ENCODE measurements at regions not wholly inside any gene's neighbourhood (a gene's known extent, or its start where the extent isn't known, plus 50 kb on each side); places are given as distances from the start of the nearest gene placed in this dataset.
"Not testable (repeated sequence)": the region's sequence is repeated elsewhere in the genome, so short reads cannot be mapped to it uniquely, and the experiment has no call there.

DNA sequence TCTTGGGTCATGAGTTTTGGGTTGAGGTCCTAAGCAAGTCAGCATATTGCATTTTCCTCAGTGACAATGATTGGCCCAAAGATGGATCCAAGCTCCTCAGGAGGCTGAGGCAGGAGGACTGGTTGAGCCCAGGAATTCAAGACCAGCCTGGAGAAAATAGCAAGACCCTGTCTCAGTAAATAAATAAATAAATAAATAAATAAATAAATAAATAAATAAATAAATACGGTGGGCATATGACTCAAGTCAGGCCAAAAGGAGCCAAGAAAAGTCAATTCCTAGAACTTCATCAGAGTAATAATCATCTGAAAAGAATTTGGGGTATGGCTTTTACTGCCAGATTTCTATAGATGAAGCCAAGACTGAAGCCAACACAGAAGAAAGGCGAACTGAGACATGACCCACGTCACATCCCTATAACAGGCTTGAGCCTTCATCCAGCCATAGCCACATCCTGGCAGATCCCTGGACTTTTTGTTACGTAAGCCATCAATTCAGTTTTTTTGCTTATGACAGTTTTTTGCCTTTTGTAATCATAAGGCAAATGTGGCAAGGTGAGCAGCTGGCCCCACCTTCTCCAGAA lies 88.5 kb upstream of the NFASC start:
- Histone ChIP-seq H3K4me2 (ENCODE audit: low read length) (no peak overlapping the region), H3K27ac (ENCODE audit: low read depth, low read length) (no peak overlapping the region), H3K27me3 (ENCODE audit: insufficient read depth, low read length) (peaks cover 5% of the 10 kb centered on the region; the same call in 1 of the 2 replicates), H3K9me3 (ENCODE audit: control insufficient read depth in 1 of 2, insufficient read depth in 1 of 2, low read depth in 1 of 2, low read length in 2 of 2) (no peaks in the 10 kb centered on the region), H3K9ac (ENCODE audit: low read length) (no peak overlapping the region), H3K4me1 (ENCODE audit: control insufficient read depth in 1 of 2, insufficient read depth in 2 of 2, low read length in 2 of 2) (no peaks in the 10 kb centered on the region), H3K4me3 (replicated peaks in 1 of 2; ENCODE audit: low read depth in 1 of 2, low read length in 2 of 2) (no peak overlapping the region), H2AFZ (ENCODE audit: low read depth, low read length, poor library complexity, severe bottlenecking) (no peak overlapping the region), H3K9me2 (ENCODE audit: insufficient read depth) (no peaks in the 10 kb centered on the region), H3K79me2 (ENCODE audit: insufficient read depth, low read length) (no peaks in the 10 kb centered on the region), H3K36me3 (ENCODE audit: control insufficient read depth in 1 of 2, insufficient read depth in 2 of 2, low read length in 2 of 2) (no peaks in the 10 kb centered on the region), H4K20me1 (ENCODE audit: insufficient read depth) (no peaks in the 10 kb centered on the region)
- intact Hi-C loops (cut with micrococcal nuclease), result no loop called here
- ChIA-PET RAD21 (ENCODE audit: low non-redundant PET in 1 of 2, low total read pairs in 2 of 2, uncharacterized antibody in 2 of 2, unreplicated experiment in 2 of 2) (no interaction called here), POLR2A (no interaction called here), CTCF (interaction anchor here (1.6 to 3.0 kb wide), 2 partner anchors 10 to 18 kb away, joined by 4 to 22 read pairs (median 5); no protein-coding TSS in a partner anchor)
- TF ChIP-seq CEBPB (IDR thresholded peaks at IDR 0.05; ENCODE audit: low read depth) (no peak), SP1 (IDR thresholded peaks at IDR 0.05; ENCODE audit: low read depth) (no peak), POLR2AphosphoS5 (IDR thresholded peaks at IDR 0.05; ENCODE audit: low read depth, low read length) (no peak), JUND (IDR thresholded peaks at IDR 0.05) (no peak), EGR1 (IDR thresholded peaks at IDR 0.05; ENCODE audit: low read depth) (no peak), FOSL1 (IDR thresholded peaks at IDR 0.05; ENCODE audit: low read depth) (no peak)
- TF ChIP-seq, protein P1, sequence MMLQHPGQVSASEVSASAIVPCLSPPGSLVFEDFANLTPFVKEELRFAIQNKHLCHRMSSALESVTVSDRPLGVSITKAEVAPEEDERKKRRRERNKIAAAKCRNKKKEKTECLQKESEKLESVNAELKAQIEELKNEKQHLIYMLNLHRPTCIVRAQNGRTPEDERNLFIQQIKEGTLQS (IDR thresholded peaks at IDR 0.05), result no peak
- TF ChIP-seq, protein P2, sequence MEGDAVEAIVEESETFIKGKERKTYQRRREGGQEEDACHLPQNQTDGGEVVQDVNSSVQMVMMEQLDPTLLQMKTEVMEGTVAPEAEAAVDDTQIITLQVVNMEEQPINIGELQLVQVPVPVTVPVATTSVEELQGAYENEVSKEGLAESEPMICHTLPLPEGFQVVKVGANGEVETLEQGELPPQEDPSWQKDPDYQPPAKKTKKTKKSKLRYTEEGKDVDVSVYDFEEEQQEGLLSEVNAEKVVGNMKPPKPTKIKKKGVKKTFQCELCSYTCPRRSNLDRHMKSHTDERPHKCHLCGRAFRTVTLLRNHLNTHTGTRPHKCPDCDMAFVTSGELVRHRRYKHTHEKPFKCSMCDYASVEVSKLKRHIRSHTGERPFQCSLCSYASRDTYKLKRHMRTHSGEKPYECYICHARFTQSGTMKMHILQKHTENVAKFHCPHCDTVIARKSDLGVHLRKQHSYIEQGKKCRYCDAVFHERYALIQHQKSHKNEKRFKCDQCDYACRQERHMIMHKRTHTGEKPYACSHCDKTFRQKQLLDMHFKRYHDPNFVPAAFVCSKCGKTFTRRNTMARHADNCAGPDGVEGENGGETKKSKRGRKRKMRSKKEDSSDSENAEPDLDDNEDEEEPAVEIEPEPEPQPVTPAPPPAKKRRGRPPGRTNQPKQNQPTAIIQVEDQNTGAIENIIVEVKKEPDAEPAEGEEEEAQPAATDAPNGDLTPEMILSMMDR (IDR thresholded peaks at IDR 0.05 in 2 of 3, conservative IDR thresholded peaks at IDR 0.05 in 1 of 3; ENCODE audit: borderline replicate concordance in 1 of 3, insufficient read depth in 1 of 3, low read depth in 2 of 3, low read length in 2 of 3), result no peak
- TF ChIP-seq, protein P3, sequence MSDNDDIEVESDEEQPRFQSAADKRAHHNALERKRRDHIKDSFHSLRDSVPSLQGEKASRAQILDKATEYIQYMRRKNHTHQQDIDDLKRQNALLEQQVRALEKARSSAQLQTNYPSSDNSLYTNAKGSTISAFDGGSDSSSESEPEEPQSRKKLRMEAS (IDR thresholded peaks at IDR 0.05), result no peak
- TF ChIP-seq, protein P4, sequence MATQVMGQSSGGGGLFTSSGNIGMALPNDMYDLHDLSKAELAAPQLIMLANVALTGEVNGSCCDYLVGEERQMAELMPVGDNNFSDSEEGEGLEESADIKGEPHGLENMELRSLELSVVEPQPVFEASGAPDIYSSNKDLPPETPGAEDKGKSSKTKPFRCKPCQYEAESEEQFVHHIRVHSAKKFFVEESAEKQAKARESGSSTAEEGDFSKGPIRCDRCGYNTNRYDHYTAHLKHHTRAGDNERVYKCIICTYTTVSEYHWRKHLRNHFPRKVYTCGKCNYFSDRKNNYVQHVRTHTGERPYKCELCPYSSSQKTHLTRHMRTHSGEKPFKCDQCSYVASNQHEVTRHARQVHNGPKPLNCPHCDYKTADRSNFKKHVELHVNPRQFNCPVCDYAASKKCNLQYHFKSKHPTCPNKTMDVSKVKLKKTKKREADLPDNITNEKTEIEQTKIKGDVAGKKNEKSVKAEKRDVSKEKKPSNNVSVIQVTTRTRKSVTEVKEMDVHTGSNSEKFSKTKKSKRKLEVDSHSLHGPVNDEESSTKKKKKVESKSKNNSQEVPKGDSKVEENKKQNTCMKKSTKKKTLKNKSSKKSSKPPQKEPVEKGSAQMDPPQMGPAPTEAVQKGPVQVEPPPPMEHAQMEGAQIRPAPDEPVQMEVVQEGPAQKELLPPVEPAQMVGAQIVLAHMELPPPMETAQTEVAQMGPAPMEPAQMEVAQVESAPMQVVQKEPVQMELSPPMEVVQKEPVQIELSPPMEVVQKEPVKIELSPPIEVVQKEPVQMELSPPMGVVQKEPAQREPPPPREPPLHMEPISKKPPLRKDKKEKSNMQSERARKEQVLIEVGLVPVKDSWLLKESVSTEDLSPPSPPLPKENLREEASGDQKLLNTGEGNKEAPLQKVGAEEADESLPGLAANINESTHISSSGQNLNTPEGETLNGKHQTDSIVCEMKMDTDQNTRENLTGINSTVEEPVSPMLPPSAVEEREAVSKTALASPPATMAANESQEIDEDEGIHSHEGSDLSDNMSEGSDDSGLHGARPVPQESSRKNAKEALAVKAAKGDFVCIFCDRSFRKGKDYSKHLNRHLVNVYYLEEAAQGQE (IDR thresholded peaks at IDR 0.05; ENCODE audit: low read depth), result no peak
- TF ChIP-seq, protein P5, sequence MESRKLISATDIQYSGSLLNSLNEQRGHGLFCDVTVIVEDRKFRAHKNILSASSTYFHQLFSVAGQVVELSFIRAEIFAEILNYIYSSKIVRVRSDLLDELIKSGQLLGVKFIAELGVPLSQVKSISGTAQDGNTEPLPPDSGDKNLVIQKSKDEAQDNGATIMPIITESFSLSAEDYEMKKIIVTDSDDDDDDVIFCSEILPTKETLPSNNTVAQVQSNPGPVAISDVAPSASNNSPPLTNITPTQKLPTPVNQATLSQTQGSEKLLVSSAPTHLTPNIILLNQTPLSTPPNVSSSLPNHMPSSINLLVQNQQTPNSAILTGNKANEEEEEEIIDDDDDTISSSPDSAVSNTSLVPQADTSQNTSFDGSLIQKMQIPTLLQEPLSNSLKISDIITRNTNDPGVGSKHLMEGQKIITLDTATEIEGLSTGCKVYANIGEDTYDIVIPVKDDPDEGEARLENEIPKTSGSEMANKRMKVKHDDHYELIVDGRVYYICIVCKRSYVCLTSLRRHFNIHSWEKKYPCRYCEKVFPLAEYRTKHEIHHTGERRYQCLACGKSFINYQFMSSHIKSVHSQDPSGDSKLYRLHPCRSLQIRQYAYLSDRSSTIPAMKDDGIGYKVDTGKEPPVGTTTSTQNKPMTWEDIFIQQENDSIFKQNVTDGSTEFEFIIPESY (IDR thresholded peaks at IDR 0.05; ENCODE audit: extremely low read depth, insufficient replicate concordance, low read length), result no peak
- BruUV-seq (replicated peaks), result no TSS peak
- ATAC-seq (no peak), DNase-seq (ENCODE audit: low read depth, low spot score) (no peak)

DNA sequence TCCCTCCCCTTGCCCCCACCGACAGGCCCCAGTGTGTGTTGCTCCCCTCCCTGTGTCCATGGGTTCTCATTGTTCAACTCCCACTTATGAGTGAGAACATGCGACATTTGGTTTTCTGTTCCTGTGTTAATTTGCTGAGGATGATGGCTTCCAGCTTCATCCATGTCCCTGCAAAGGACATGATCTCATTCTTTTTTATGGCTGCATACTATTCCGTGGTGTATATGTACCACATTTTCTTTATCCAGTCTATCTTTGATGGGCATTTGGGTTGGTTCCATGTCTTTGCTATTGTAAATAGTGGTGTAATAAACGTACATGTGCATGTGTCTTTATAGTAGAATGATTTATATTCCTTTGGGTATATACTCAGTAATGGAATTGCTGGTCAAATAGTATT lies 85.6 kb upstream of the NFASC start:
- ATAC-seq; H3K4me2 ChIP-seq (ENCODE audit: low read length); H3K9me2 ChIP-seq (ENCODE audit: insufficient read depth); H3K9ac ChIP-seq (ENCODE audit: low read length); RAD21 ChIA-PET (ENCODE audit: low non-redundant PET in 1 of 2, low total read pairs in 2 of 2, uncharacterized antibody in 2 of 2, unreplicated experiment in 2 of 2); H3K79me2 ChIP-seq (ENCODE audit: insufficient read depth, low read length); H3K36me3 ChIP-seq (ENCODE audit: control insufficient read depth in 1 of 2, insufficient read depth in 2 of 2, low read length in 2 of 2); H3K27ac ChIP-seq (ENCODE audit: low read depth, low read length); H3K9me3 ChIP-seq (ENCODE audit: control insufficient read depth in 1 of 2, insufficient read depth in 1 of 2, low read depth in 1 of 2, low read length in 2 of 2); intact Hi-C loops (cut with micrococcal nuclease); H4K20me1 ChIP-seq (ENCODE audit: insufficient read depth); DNase-seq (ENCODE audit: low read depth, low spot score); H3K4me3 ChIP-seq (replicated peaks in 1 of 2; ENCODE audit: low read depth in 1 of 2, low read length in 2 of 2); H2AFZ ChIP-seq (ENCODE audit: low read depth, low read length, poor library complexity, severe bottlenecking); H3K4me1 ChIP-seq (ENCODE audit: control insufficient read depth in 1 of 2, insufficient read depth in 2 of 2, low read length in 2 of 2); BruUV-seq (replicated peaks); POLR2A ChIA-PET: not testable (repeated sequence)
- H3K27me3 ChIP-seq (ENCODE audit: insufficient read depth, low read length), result peaks cover 26% of the 10 kb centered on the region; the same call in 1 of the 2 replicates
- CTCF ChIA-PET, result interaction anchor here (1.1 to 2.4 kb wide), 2 partner anchors 21 to 22 kb away, joined by 3 to 10 read pairs; no protein-coding TSS in a partner anchor
